ENCODE measurements at regions not wholly inside any gene's neighbourhood (a gene's known extent, or its start where the extent isn't known, plus 50 kb on each side); places are given as distances from the start of the nearest gene placed in this dataset.

DNA sequence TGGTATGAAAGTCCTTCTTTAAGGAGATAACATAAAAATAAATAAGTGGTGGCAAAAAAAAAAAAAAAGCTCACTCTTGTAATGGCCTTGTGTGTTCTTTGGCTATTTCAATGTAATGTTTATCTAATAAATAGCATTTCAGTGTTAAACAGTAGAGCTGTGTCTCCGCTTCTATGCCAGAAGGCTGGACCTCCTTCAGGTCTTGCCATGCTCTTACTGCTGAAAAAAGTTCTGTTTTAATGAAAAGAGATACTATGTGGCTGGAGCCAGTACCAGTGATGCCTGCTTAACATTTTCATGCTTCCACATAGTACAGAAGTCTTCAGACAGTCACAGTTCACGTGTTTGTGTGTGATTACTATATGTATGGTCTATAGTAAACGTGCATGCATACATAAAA lies 74.1 kb upstream of the PRICKLE1 start:
- TF ChIP-seq TCF7 (IDR thresholded peaks at IDR 0.05; ENCODE audit: borderline replicate concordance) (no peak), ZZZ3 (IDR thresholded peaks at IDR 0.05; ENCODE audit: control insufficient read depth, insufficient read length, low read depth) (no peak), NR2C1 (IDR thresholded peaks at IDR 0.05) (no peak), E2F8 (IDR thresholded peaks at IDR 0.05; ENCODE audit: low read depth, partially characterized antibody) (no peak), POLR2AphosphoS5 (IDR thresholded peaks at IDR 0.05; ENCODE audit: low read length) (no peak), NFYA (IDR thresholded peaks at IDR 0.05; ENCODE audit: borderline replicate concordance, low read depth, low read length) (no peak), TCF12 (IDR thresholded peaks at IDR 0.05; ENCODE audit: low read depth, low read length) (no peak), NFYB (IDR thresholded peaks at IDR 0.05; ENCODE audit: insufficient read depth, low read depth, low read length) (no peak), POLR2A (IDR thresholded peaks at IDR 0.05; ENCODE audit: low read depth, low read length) (no peak), CHD4 (IDR thresholded peaks at IDR 0.05) (no peak), CHD1 (IDR thresholded peaks at IDR 0.05; ENCODE audit: low read depth, low read length) (no peak)
- TF ChIP-seq, protein P1, sequence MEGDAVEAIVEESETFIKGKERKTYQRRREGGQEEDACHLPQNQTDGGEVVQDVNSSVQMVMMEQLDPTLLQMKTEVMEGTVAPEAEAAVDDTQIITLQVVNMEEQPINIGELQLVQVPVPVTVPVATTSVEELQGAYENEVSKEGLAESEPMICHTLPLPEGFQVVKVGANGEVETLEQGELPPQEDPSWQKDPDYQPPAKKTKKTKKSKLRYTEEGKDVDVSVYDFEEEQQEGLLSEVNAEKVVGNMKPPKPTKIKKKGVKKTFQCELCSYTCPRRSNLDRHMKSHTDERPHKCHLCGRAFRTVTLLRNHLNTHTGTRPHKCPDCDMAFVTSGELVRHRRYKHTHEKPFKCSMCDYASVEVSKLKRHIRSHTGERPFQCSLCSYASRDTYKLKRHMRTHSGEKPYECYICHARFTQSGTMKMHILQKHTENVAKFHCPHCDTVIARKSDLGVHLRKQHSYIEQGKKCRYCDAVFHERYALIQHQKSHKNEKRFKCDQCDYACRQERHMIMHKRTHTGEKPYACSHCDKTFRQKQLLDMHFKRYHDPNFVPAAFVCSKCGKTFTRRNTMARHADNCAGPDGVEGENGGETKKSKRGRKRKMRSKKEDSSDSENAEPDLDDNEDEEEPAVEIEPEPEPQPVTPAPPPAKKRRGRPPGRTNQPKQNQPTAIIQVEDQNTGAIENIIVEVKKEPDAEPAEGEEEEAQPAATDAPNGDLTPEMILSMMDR (IDR thresholded peaks at IDR 0.05 in 2 of 3, conservative IDR thresholded peaks at IDR 0.05 in 1 of 3; ENCODE audit: control insufficient read depth in 2 of 3, extremely low read depth in 1 of 3, insufficient read depth in 1 of 3, low read depth in 3 of 3, low read length in 3 of 3): no peak
- TF ChIP-seq, protein P2, sequence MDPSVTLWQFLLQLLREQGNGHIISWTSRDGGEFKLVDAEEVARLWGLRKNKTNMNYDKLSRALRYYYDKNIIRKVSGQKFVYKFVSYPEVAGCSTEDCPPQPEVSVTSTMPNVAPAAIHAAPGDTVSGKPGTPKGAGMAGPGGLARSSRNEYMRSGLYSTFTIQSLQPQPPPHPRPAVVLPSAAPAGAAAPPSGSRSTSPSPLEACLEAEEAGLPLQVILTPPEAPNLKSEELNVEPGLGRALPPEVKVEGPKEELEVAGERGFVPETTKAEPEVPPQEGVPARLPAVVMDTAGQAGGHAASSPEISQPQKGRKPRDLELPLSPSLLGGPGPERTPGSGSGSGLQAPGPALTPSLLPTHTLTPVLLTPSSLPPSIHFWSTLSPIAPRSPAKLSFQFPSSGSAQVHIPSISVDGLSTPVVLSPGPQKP (IDR thresholded peaks at IDR 0.05; ENCODE audit: low read depth, low read length): no peak

Data from GM12878 (cell line).